GM23248 (cell line): ENCODE measurements at regions not wholly inside any gene's neighbourhood (a gene's known extent, or its start where the extent isn't known, plus 50 kb on each side); places are given as distances from the start of the nearest gene placed in this dataset.

ENCODE experiments used
- EZH2 ChIP-seq: fragments of 200-600 bp; sonication (generic); IDR thresholded peaks from 2 replicates; pipeline ENCODE4 v1.6.1; 2018; ENCODE audit warnings: antibody characterized with exemption, mild to moderate bottlenecking; ENCODE audit not compliant: insufficient read depth, poor library complexity, severe bottlenecking
- EZH2phosphoT487 ChIP-seq: fragments of 200-600 bp; sonication (generic); IDR thresholded peaks from 2 replicates; pipeline ENCODE4 v1.6.1; 2018; ENCODE audit warnings: antibody characterized with exemption, moderate library complexity, mild to moderate bottlenecking, low read depth; ENCODE audit not compliant: insufficient read depth

- TF ChIP-seq EZH2, result no peak
- TF ChIP-seq EZH2phosphoT487, result no peak
These were observed 81.0 kb upstream of the CD55 start for GRCh38 chr1:207240325-207241101.
